Stimulated activated naive CD8-positive, alpha-beta T cell treated with anti-CD3 and anti-CD28 coated beads, Interleukin-15, amount 100 ng/mL, for 72 hours (primary cell): ENCODE measurements at regions not wholly inside any gene's neighbourhood (a gene's known extent, or its start where the extent isn't known, plus 50 kb on each side); places are given as distances from the start of the nearest gene placed in this dataset.

Experiments used
- ATAC-seq: fragments of 150-1000 bp; cut with Tn5 transposase; 2 replicates; pipeline ENCODE4 v1.10.0; 2021; ENCODE audit warnings: mild to moderate bottlenecking, moderate library complexity
- DNase-seq, 2 donors: peaks; one replicate each; pipeline ENCODE4 v3.0.0; 2021 to 2022
- H3K27ac Mint-ChIP-seq, 2 donors: one replicate each; pipeline ENCODE4 v1.8.0; 2022; ENCODE audit warnings: mild to moderate bottlenecking in 2 of 2, mixed read lengths in 2 of 2, moderate library complexity in 2 of 2
- H3K27me3 Mint-ChIP-seq: one replicate; pipeline ENCODE4 v1.8.0; 2022; ENCODE audit warnings: mixed read lengths
- H3K4me1 Mint-ChIP-seq: one replicate; pipeline ENCODE4 v1.8.0; 2022; ENCODE audit warnings: mild to moderate bottlenecking, mixed read lengths
- H3K4me3 Mint-ChIP-seq, 2 donors: one replicate each; pipeline ENCODE4 v1.8.0; 2022; ENCODE audit warnings: mild to moderate bottlenecking in 2 of 2, mixed read lengths in 2 of 2, moderate library complexity in 1 of 2
- H3K9me3 Mint-ChIP-seq, 2 donors: one replicate each; pipeline ENCODE4 v1.8.0; 2022; ENCODE audit warnings: mixed read lengths in 2 of 2

DNA sequence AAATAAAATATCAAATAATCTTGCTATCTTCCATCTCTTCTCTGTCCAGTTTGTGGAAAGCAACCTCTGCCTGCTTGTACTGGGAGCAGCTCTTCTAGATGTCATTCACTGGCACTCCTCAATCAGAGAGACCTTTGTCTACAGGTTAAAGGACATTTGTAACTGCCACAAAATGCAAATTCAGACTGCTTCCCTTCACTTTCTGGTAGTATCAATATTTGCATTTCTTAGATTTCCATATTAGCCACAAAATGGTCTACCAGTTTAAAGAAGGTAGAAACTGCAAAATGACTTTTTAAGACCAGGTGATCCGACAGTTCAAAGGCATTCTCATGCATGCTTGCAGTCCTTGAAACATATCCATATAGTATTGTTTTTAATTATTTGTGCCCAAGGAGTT lies 51.7 kb upstream of the RCN1 start:
- ATAC-seq, result no peak
- peaks cover 36% of the 10 kb centered on the region for H3K27me3 Mint-ChIP-seq
- H3K4me1 Mint-ChIP-seq, result no peaks in the 10 kb centered on the region
- no peaks in the 10 kb centered on the region for H3K9me3 Mint-ChIP-seq
- H3K4me3 Mint-ChIP-seq, result no peak overlapping the region
- no peak overlapping the region for H3K27ac Mint-ChIP-seq
- no peak for DNase-seq

DNA sequence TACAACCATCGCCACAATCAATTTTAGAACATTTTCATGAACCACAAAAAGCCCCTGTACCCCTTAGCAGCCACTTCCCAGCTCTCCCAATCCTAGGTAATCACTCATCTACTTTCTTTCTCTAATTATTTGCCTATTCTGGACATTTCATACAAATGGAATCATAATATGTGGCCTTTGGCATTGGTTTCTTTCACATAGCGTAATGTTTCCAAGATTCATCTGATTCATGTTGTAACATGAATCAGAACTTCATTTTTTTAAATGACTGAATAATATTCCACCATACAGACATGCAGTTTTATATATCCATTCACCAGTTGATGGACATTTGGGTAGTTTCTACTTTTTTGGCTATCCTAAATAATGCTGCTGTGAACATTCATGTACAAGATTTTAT lies 56.2 kb upstream of the RCN1 start:
- H3K9me3 Mint-ChIP-seq, result no peaks in the 10 kb centered on the region
- no peak overlapping the region for H3K27ac Mint-ChIP-seq
- no peak overlapping the region for H3K4me3 Mint-ChIP-seq
- H3K4me1 Mint-ChIP-seq, result no peaks in the 10 kb centered on the region
- ATAC-seq (no peak), DNase-seq (no peak)
- peaks cover 36% of the 10 kb centered on the region for H3K27me3 Mint-ChIP-seq

DNA sequence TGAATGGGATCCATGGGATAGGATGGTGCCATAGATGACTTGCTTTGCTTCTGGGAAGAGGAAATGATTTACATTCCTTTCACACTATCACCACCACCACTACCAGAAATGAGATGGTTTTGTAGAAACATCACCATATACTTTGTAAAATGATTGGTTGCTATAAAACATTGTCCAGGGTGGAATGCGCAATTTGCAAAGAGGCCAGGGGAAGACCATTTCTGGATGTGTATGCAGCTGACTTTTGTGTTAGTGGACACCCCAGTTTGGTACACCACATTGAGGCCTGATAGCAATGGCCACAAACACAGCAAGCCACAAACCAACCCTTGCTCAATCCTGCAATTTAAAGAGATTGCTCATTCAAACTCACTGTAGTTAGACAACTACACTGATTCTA lies 56.7 kb upstream of the RCN1 start:
- Mint-ChIP-seq H3K27ac (no peak overlapping the region), H3K4me3 (no peak overlapping the region), H3K9me3 (no peaks in the 10 kb centered on the region), H3K4me1 (no peaks in the 10 kb centered on the region), H3K27me3 (peaks cover 33% of the 10 kb centered on the region)
- no peak for ATAC-seq
- no peak for DNase-seq

DNA sequence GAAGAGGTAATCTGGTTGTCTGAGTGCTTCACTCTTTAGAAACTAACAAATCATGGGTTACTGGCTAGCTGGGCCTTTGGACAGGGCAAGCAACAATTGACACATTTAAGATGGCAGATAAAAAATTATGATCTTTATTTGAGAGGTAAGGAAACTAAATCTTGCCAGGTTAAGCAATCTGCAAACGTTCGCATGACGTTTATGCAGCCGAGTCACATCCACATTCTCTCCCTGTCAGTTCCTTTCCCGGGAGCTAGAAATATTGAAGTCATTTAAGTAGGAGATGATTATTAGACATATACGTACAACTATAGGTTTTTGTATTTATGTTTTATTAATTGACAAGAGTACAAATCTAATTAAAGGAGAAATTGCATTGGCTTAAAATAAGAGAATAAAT lies 57.4 kb upstream of the RCN1 start:
- Mint-ChIP-seq H3K27ac (no peak overlapping the region), H3K27me3 (peaks cover 34% of the 10 kb centered on the region), H3K9me3 (no peaks in the 10 kb centered on the region), H3K4me1 (no peaks in the 10 kb centered on the region), H3K4me3 (no peak overlapping the region)
- ATAC-seq (no peak), DNase-seq (no peak)

DNA sequence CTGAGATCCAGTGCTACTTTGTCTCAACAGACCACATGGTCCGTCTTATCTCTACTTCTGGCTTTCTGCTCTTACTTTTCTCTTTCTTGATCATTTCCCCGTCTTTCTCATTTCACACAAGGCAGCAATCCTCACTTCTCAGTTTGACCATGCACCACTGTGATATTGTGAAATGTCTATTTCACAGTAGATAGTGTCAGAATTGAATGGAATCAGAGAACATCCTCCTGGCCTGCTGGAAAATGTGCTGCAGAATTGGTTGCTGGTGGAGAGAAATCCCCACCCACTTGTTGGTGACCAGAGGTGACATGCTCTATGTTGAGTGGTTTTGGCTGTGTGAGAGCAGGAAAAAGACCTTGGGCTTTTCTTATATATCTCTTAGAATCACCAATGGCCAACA lies 57.8 kb upstream of the RCN1 start:
- ATAC-seq, result no peak
- no peak overlapping the region for H3K27ac Mint-ChIP-seq
- no peaks in the 10 kb centered on the region for H3K9me3 Mint-ChIP-seq
- peaks cover 34% of the 10 kb centered on the region for H3K27me3 Mint-ChIP-seq
- H3K4me1 Mint-ChIP-seq, result no peaks in the 10 kb centered on the region
- H3K4me3 Mint-ChIP-seq, result no peak overlapping the region
- DNase-seq, result no peak

DNA sequence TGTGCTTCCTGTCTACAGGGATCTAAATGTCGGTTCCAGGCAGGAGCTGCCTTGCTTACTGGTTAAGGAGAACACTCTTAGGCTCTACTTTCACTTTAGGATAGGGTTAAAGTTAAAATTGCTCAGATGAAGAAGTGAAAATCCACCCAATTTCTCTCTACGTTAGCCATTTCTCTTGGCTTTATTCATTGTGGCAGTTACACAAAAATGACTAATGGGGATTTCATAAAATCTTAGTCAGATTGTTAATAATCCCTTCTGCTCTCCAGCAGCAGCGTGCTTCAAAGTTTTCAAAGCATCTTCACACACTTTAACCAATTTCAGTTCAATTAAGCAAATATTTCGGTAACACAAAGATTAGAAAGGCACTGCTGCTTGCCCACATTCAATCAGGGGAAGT lies 58.4 kb upstream of the RCN1 start:
- no peak overlapping the region for H3K27ac Mint-ChIP-seq
- no peaks in the 10 kb centered on the region for H3K4me1 Mint-ChIP-seq
- H3K4me3 Mint-ChIP-seq, result no peak overlapping the region
- no peak for ATAC-seq
- H3K9me3 Mint-ChIP-seq, result no peaks in the 10 kb centered on the region
- peaks cover 31% of the 10 kb centered on the region for H3K27me3 Mint-ChIP-seq
- DNase-seq, result no peak

DNA sequence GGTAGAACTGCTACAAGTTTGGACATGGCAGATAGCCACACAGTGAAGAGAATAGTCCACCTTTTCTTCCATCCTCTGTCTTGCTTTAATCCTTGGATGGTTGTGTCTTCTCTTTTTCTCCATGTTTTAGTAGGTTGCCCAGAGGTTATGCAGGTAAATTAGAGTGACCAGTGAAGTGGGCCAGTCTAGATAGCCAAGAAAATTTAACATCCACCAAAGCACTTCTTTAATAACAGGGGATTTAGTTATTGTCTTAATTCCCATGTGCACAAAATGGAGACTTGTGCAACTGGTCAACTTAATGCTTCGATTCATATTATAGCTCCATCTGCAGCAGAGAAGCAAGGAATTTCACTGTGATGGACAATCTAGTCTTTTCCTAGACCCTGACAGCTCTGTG lies 58.8 kb upstream of the RCN1 start:
- peaks cover 27% of the 10 kb centered on the region for H3K27me3 Mint-ChIP-seq
- ATAC-seq, result no peak
- no peaks in the 10 kb centered on the region for H3K9me3 Mint-ChIP-seq
- H3K27ac Mint-ChIP-seq, result no peak overlapping the region
- no peaks in the 10 kb centered on the region for H3K4me1 Mint-ChIP-seq
- no peak for DNase-seq
- H3K4me3 Mint-ChIP-seq, result no peak overlapping the region

DNA sequence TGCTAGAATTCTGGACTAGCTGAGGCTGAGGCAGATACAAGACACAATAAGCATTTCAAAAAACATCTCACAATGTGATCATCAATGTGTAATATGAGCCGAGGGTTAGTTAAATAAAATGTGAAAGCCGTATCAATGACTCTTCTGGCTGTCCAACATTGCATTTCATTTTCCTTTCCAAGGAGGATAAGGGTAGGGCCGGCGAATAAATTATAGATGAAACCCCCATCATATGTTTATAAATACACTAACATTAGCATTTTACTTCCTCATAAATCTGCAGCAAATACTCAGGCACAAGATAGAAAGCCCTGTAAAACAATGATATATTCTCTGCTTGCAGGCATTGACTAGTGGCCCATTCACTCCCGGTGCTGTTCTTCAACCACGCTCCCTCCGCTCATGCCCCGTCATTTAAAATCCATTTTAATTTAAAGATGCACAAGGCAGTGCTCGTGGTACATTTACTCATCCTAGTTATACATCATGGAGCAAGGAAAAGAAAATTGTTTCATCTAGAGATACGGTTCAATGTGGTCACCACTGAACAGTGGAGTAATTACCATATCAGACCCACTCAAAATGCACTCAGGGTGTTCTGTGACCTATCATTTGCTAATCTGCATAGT lies 59.9 kb upstream of the RCN1 start:
- no peak overlapping the region for H3K27ac Mint-ChIP-seq
- no peaks in the 10 kb centered on the region for H3K4me1 Mint-ChIP-seq
- H3K27me3 Mint-ChIP-seq, result peaks cover 26% of the 10 kb centered on the region
- no peaks in the 10 kb centered on the region for H3K9me3 Mint-ChIP-seq
- ATAC-seq (no peak), DNase-seq (no peak)
- H3K4me3 Mint-ChIP-seq, result no peak overlapping the region

DNA sequence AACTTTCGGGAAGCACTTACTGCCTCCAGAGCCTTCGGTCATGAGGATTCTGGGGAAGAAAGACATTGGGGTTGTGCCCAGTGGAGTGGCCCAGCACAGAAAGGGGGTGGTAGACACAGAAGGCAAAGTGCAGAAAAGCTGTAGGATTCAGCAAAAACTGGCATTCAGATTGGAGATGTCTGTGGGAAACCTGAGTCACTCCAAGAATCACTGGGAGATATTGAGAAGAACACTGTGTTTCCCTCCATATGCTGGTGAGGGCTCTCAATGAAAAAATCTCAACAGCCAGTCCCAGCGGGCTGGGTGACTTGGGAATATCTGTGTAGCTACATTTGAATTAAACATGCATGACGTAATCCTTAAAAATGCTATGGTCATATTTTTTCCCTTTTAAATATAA lies 61.2 kb upstream of the RCN1 start:
- Mint-ChIP-seq H3K4me1 (no peaks in the 10 kb centered on the region), H3K27me3 (peaks cover 26% of the 10 kb centered on the region), H3K9me3 (no peaks in the 10 kb centered on the region), H3K27ac (no peak overlapping the region), H3K4me3 (no peak overlapping the region)
- DNase-seq (no peak), ATAC-seq (no peak)

DNA sequence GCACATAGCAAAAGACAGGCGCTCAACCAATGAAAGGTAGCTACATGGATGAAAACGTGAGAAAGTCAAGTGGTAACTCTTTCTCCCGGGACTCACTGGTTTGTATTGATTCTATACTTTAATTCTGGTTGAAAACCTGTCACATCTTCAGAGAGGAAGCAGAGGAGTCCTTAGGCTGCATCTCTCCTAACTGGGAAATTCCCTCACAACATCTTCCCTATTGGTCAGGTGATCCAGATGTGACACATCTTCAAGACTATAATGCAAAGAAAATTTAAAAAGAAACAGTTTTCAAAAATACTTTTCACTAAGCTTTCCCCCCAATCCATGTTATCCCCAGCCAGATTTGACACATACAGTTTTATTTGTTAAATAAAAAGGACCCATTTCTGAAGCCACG lies 62.7 kb upstream of the RCN1 start:
- Mint-ChIP-seq H3K4me3 (no peak overlapping the region), H3K9me3 (no peaks in the 10 kb centered on the region), H3K4me1 (no peaks in the 10 kb centered on the region), H3K27me3 (peaks cover 34% of the 10 kb centered on the region), H3K27ac (peak overlapping the region in 1 of 2 donors; percentile 68)
- DNase-seq (no peak), ATAC-seq (no peak)

DNA sequence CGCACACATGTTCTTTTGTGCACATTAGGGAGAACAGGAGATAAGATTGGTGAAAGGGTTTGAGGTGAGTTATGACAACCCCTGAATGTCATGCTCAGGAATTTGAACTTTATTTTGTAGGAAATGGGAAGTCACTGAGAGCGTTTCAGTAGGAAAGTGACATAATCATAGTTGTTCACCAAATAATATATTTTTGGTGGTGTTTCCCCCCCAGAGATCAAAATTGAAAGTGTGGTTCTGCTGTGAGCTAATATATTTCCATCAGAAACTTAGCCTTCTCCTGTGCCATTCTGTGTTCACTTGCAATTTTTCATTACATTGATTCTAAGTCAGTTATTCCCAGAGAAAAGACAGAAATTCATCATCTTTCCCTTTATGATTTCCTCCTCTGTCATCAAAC lies 64.1 kb upstream of the RCN1 start:
- Mint-ChIP-seq H3K4me1 (no peaks in the 10 kb centered on the region), H3K4me3 (no peak overlapping the region), H3K27ac (no peak overlapping the region), H3K27me3 (peaks cover 34% of the 10 kb centered on the region), H3K9me3 (no peaks in the 10 kb centered on the region)
- no peak for ATAC-seq
- DNase-seq, result no peak

DNA sequence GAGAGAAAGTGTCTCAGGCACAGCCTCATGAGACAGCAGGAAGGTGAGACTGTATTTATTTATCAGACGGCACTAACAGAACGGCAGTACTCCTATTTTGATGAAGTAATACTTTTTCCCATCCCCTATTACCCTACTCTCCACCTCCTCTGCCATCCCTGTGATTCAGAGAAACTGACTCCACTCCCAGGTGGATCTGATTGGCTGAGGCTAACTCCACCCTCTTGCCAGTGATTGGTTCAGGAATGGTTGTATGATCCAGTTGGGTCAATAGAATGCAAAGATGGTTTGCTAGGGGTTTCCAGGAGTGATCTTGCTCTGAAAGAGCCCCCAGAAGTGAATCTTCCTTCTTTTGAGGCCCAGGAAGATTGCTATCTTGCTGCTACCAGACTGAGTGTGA lies 65.9 kb upstream of the RCN1 start:
- DNase-seq (no peak), ATAC-seq (no peak)
- Mint-ChIP-seq H3K4me1 (no peaks in the 10 kb centered on the region), H3K27ac (no peak overlapping the region), H3K27me3 (peaks cover 34% of the 10 kb centered on the region), H3K9me3 (no peaks in the 10 kb centered on the region), H3K4me3 (no peak overlapping the region)

DNA sequence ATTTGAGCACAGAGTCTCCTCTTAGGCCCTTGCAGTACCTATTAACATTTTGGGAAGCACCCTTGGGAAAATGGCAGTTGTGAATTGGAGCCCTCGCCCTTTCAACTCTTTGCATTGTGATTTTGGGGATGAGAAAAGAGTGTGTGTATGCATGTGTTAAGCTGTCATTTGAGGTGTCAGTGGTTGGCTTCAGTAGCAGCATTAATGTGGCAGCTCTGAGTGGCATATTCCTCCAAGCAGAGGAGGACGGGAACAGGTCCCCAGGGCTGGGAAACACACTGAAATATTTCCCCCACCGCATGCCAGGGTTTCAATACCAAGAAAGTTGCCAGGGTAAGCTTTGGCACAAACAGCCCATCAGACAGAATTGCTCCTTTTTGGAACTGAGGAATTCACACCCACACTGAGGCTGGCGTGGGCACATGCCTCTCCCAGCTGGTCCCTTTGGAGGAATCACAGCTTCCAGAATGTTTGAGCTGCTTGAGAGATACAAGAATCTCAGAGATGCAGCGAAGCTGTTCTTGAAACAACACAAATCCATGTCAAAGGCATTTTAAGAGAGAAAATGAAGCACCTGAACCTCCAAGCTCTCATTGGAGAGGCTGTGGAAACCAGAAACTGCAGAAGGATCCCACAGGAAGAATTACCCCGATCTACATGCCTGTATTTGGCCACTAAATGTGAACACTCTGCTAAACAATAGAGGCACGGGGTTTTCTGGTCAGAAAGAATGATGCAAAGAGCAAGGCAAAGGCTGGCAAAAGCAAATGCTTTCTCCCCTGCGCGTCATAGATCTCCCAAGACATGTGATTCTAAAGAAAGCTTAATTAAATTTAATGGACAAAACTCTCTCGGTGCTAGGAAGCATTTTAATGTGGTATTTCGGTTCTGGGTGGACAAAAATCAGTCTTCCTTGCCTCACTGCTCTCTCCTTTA lies 67.2 kb upstream of the RCN1 start:
- ATAC-seq, result no peak
- H3K27me3 Mint-ChIP-seq, result peaks cover 27% of the 10 kb centered on the region

DNA sequence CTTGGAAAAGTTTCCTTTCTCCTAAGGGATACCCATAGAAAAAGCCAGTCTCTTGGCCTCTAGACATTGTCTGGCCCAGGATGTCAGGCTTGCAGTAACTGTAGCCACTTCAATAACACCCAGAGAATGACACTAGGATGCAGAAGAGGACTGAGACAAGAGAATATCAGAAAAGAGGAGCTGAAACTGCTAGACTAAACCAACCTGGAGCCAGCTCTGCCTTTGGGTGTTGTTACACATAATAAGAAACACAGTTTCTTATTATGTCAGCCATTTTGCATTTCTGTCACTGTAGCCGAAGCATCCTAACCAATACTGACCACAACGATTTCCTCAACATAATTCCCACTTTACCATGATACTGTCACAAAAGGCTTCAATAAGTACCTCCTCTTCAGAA lies 72.2 kb upstream of the RCN1 start:
- Mint-ChIP-seq H3K27ac (no peak overlapping the region), H3K27me3 (peaks cover 28% of the 10 kb centered on the region), H3K4me3 (no peak overlapping the region), H3K4me1 (no peaks in the 10 kb centered on the region), H3K9me3 (no peaks in the 10 kb centered on the region)
- ATAC-seq (no peak), DNase-seq (no peak)

More for the DNA sequence above, 67.2 kb upstream of the RCN1 start:
- DNase-seq, result no peak
- Mint-ChIP-seq H3K9me3 (no peaks in the 10 kb centered on the region), H3K27ac (no peak overlapping the region), H3K4me1 (no peaks in the 10 kb centered on the region), H3K4me3 (no peak overlapping the region)

DNA sequence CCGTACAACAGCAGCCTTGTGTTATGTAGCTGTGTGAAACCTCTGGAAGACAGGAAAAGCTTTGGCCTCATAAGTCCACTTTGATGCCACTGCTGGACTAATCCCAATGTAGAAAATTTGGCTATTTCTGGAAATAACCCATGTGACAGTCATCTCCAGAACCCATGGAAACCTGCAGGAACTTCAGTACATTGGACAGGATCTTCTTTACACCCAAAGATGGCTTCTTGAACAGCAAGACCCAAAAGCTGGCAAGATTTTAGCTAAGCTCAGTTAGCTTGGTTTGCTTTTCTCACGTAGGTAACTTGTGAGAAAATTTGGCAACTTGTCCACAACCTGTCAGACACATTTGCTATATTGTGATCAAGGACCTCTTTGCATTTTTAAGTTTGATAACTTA lies 74.8 kb upstream of the RCN1 start:
- DNase-seq (no peak), ATAC-seq (no peak)
- peaks cover 11% of the 10 kb centered on the region for H3K27me3 Mint-ChIP-seq
- no peaks in the 10 kb centered on the region for H3K4me1 Mint-ChIP-seq
- H3K4me3 Mint-ChIP-seq, result no peak overlapping the region
- no peak overlapping the region for H3K27ac Mint-ChIP-seq
- H3K9me3 Mint-ChIP-seq, result no peaks in the 10 kb centered on the region

DNA sequence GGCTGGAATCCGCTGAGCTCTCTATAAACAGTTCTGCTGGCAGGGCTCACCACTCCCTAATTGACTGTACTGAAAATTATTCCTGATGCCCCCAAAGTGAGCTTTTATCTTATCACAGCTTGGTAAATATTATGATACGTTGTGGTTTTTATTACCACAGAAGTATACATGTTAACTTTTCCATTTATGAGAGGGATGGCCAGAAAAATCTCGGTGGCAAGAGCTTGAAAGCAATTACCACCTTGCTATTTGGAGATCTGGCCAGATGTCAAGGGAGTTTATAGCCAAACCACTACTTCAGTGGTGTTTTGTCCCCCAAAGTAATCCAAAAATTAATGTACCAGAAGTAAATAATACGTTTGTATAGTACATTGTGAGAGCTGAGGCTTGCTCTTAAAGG lies 75.4 kb upstream of the RCN1 start:
- Mint-ChIP-seq H3K4me1 (no peaks in the 10 kb centered on the region), H3K27ac (no peak overlapping the region), H3K4me3 (no peak overlapping the region), H3K9me3 (no peaks in the 10 kb centered on the region), H3K27me3 (peaks cover 18% of the 10 kb centered on the region)
- DNase-seq, result no peak
- no peak for ATAC-seq

DNA sequence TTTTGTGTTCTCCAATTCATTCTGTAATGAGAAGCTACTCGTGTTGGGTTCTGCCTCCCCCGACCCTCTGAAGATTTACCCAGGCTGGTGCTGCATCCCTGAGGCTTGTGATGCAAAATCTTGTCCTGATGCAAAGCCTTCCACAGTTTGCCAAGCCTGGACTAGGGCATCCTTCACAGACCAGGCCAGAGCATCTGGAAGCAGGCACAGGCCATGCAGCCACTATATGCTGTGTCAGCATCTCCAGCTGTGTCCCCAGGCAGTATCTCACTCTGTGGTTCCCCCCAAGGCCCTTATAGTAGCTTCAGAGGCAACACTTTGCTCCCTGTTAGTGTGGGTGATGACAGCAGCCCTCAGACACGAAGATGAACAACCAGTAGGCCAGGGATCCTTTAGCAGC lies 77.3 kb upstream of the RCN1 start:
- Mint-ChIP-seq H3K27ac (no peak overlapping the region), H3K9me3 (no peaks in the 10 kb centered on the region), H3K27me3 (peaks cover 26% of the 10 kb centered on the region), H3K4me3 (no peak overlapping the region), H3K4me1 (no peaks in the 10 kb centered on the region)
- DNase-seq, result no peak
- ATAC-seq, result no peak
